Ammon's horn (tissue), 1 donor: ENCODE measurements at regions not wholly inside any gene's neighbourhood (a gene's known extent, or its start where the extent isn't known, plus 50 kb on each side); places are given as distances from the start of the nearest gene placed in this dataset.
"Not testable (repeated sequence)": the region's sequence is repeated elsewhere in the genome, so short reads cannot be mapped to it uniquely, and the experiment has no call there.

ENCODE experiments used
- DNase-seq: peaks from one replicate; pipeline ENCODE4 v3.0.0-alpha.2; 2016; ENCODE audit warnings: low spot score

DNA sequence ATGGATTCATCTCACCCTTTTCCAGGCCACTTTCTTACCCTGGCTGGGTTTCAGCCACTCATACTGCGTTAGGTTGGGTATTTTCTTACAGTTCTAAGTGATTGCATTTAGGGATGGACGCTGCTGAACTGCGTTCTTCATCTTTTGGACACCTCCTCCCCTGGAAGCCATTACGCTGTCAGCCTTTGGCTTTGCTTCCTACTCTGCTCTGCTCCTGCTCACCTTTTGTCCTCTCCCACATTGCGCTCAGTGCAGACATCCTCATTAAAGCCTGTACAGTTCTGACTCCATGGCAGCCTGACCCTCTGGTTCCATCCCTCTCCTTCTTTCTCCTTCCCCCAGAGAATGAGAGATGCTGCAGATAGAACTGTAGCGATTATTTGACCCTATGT lies 108.9 kb downstream of the SRGAP2 start:
- not testable (repeated sequence) for DNase-seq

GRCh38 chr1:206314951-206315636 lies 111.8 kb downstream of the SRGAP2 start:
- DNase-seq: not testable (repeated sequence)

DNA sequence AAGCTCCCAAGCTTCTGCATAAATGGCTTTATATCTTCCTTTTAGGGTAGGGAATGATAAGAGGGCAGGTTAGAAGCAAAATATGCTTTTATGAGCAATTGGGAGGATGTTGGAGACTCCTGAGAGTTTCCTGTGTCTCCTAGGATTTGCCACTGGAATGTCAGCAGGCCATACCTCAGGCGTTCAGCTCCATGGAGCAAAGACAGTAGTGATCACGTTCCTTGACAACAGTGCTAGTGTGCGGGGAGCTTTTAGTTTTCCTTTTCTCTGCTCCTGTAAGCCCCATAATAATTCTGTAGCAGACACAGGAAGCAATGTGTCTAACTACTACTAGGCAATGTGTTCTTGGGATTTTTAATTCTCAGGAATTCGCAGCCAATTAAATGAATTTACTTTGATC lies 113.6 kb downstream of the SRGAP2 start:
- not testable (repeated sequence) for DNase-seq

DNA sequence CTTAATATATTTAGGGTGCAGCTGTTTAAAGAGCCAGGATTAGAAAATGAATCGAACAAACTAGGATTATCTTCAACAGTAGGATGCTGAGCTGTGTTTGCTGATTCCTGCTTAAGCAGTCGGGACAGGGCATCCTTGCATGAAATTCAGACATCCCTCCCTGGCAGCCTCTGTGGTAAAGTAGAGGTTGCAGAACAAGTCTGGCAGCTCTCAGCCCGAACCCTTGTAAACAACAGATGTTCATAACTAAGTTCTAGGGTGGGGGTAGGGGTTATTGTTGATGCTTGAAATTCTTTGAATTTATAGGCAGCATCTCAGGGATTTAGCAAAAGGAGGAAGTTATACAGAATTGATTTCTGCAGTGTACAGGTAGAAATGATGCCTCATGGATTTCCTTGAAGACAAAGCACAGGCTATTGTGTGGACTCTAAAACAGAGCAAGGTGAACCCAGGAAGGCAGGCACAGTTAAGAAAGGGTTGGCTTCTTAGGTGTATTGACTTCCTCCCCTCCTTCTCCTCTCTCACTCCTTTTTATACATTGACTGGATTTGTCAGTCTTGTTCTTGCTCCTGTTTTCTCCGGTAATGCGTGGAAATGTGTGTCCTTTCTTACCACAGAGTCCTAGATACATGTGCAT lies 114.7 kb downstream of the SRGAP2 start:
- DNase-seq: not testable (repeated sequence)

GRCh38 chr1:206320227-206320626 lies 116.9 kb downstream of the SRGAP2 start:
- DNase-seq: not testable (repeated sequence)

GRCh38 chr1:206326159-206326939 lies 123.0 kb downstream of the SRGAP2 start:
- DNase-seq: not testable (repeated sequence)

GRCh38 chr1:206331597-206331996 lies 128.3 kb downstream of the SRGAP2 start:
- not testable (repeated sequence) for DNase-seq

GRCh38 chr1:206333316-206333715 lies 130.0 kb downstream of the SRGAP2 start:
- not testable (repeated sequence) for DNase-seq

GRCh38 chr1:206333897-206334296 lies 130.6 kb downstream of the SRGAP2 start:
- DNase-seq: not testable (repeated sequence)

- not testable (repeated sequence) for DNase-seq
These were observed 131.1 kb downstream of the SRGAP2 start for GRCh38 chr1:206334481-206334880.

- not testable (repeated sequence) for DNase-seq
These were observed 131.8 kb downstream of the SRGAP2 start for GRCh38 chr1:206335162-206335561.

- DNase-seq: not testable (repeated sequence)
These were observed 132.8 kb downstream of the SRGAP2 start for GRCh38 chr1:206335875-206336846.

DNA sequence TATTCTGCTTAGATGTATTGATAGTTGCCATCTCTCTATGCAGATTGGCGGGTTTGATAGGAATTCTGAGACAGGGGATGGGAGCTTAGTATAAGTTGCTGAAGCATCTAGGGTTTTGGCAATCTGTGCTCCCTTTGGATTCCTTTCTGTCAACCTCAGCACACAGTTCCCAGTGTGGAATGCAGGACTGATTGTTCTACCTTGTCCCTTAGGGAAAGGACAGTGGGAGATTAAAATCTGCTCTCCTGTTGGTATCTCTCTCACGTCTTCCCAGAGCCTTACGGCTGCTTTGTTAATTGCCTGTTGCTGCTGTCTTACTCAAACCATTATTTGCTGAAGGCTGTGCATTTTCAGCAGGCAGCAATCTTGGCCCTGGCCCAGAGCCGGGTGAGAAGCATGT lies 133.3 kb upstream of the IKBKE start:
- not testable (repeated sequence) for DNase-seq

DNA sequence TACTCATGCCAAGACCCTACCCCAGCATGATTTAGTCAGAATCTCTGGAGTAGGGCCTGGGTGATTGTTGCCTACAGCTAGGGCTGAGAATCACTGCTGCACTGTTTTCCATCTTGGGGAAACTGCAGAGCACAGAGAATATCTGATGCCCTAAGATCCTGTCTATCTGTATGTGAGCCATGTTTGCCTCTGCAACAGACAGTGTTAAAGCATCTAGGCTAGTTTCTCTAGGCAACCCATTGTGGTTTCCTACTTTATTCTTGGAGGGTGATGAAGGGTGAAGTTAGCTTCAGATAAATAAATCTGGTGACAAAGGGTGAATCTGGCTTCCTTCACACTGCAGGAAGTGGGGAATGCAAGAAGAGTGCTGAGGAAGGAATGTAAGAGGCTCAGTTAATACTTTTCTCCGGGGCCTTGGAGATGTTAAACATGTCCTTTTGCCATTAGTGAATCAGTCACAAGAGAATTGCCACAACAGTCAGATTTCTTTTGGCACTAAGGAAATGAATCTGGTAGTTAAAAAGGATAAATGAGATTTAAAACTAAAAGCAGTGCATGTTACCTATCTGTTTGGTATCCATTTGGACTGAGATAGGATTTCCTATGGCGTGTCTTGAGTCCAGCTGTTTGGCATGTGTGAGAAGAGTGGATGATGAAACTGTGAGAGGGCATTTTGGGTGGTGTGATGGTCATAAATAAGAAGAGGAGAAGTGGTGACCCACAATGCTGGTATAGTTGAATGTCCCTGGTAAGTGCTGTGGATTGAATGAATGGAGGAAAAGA lies 119.6 kb upstream of the IKBKE start:
- DNase-seq: not testable (repeated sequence)

DNA sequence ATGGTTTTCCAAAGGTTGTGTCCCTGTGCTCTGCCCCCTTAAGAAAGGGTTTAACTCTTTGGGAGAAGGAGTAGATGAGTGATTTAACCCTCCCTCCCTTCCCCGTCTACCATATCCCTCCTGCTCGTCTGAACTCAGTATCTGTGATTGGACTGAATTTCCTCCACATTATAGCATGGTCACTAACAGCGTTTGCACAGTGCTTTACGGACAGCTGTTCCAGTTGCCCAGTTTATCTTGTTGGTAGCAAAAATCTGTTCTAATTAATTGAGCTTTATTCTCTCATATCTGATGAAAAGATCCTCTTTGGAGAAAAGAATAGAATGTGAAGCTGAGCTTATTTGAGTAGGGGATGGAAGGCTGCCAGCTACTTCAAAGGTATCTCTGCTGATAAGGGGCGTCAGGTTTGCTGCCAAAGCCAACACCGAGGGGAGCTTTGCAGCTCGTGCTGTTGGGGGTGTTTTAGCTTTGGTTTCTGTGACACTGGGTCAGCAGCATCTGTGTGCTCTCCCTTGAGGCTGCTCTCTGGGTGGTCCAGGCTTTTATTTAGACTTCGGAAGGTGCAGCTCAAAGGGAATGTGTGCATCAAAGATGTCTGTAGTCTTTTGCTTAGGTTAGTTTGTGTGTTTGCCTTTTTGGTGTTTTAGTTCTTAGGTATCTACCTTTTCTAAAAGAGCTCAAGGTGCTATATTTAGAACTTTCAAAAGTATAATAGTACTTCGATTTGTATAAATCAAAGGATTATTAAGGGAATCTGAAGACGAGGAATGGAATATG lies 118.8 kb upstream of the IKBKE start:
- not testable (repeated sequence) for DNase-seq

- DNase-seq: not testable (repeated sequence)
These were observed 114.0 kb upstream of the IKBKE start for GRCh38 chr1:206356310-206356709.

GRCh38 chr1:206357962-206358361 lies 112.3 kb upstream of the IKBKE start:
- not testable (repeated sequence) for DNase-seq

- DNase-seq: not testable (repeated sequence)
These were observed 111.5 kb upstream of the IKBKE start for GRCh38 chr1:206358771-206359170.

DNA sequence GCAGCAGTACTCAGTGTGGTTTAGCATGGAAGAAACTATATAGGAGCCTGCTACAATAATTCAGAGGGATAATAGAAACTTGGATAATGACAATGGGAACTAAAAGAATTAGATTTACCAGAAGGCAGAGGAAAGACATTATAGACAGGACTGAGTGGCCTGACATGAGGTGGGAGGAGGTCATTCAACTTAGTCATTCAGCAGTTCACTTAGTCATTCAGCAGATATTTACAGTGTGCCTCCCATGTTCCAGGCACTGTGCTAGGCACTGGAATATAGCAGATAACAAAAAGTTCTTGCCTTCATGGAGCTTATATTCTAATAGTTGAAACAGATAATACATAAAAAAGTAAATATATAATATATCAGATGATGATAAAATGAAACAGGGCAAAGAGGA lies 110.9 kb upstream of the IKBKE start:
- DNase-seq: not testable (repeated sequence)
